IMR-90 (cell line): ENCODE measurements at regions not wholly inside any gene's neighbourhood (a gene's known extent, or its start where the extent isn't known, plus 50 kb on each side); places are given as distances from the start of the nearest gene placed in this dataset.

Source experiments
- ATAC-seq: fragments of 200-7000 bp; cut with Tn5 transposase; 2 replicates; pipeline ENCODE4 v1.9.1; 2020; ENCODE audit warnings: low read depth, mild to moderate bottlenecking, moderate library complexity
- BruUV-seq: library from RNA; stranded (reverse); fragments of 400-500 nt; replicated peaks from 2 replicates; lab custom pipeline; 2021; lab: Mats Ljungman, UMichigan
- CTCF ChIA-PET: fragments of 300-600 bp; formaldehyde crosslinking; extraction: SDS; loops from one replicate; lab custom pipeline; 2021; ENCODE audit warnings: antibody characterized with exemption; lab: Yijun Ruan, JAX
- POLR2A ChIA-PET: fragments of 300-600 bp; sonication (Branson Sonifier 250); formaldehyde crosslinking; loops from one replicate; lab custom pipeline; 2022; ENCODE audit warnings: antibody characterized with exemption; ENCODE audit not compliant: unreplicated experiment; lab: Charles Lee
- DNase-seq: peaks from one replicate; pipeline ENCODE4 v3.0.0; 2013
- H2AFZ ChIP-seq: replicated peaks from 2 replicates; pipeline ENCODE3; 2013; ENCODE audit warnings: low read length, mild to moderate bottlenecking; ENCODE audit not compliant: poor library complexity
- H2AK5ac ChIP-seq: 2 replicates; pipeline ENCODE4 v1.6.1; 2013; ENCODE audit warnings: low read depth, low read length, inconsistent platforms
- H2AK9ac ChIP-seq: replicated peaks from 2 replicates; pipeline ENCODE3; 2013; ENCODE audit warnings: mild to moderate bottlenecking, low read depth, low read length, moderate library complexity; ENCODE audit not compliant: poor library complexity
- H2BK120ac ChIP-seq: 2 replicates; pipeline ENCODE4 v1.6.1; 2013; ENCODE audit warnings: low read depth, low read length, inconsistent platforms
- H2BK15ac ChIP-seq: 3 replicates; pipeline ENCODE4 v1.6.1; 2013; ENCODE audit warnings: low read depth, low read length, inconsistent platforms
- H2BK20ac ChIP-seq: 2 replicates; pipeline ENCODE4 v1.6.1; 2013; ENCODE audit warnings: low read depth, mild to moderate bottlenecking, inconsistent platforms, low read length, moderate library complexity
- H2BK5ac ChIP-seq: 2 replicates; pipeline ENCODE4 v1.6.1; 2013; ENCODE audit warnings: mild to moderate bottlenecking, low read depth, low read length, inconsistent platforms; ENCODE audit not compliant: poor library complexity, severe bottlenecking
- H3K14ac ChIP-seq: replicated peaks from 2 replicates; pipeline ENCODE4 v1.6.1; 2013; ENCODE audit warnings: low read depth, low read length, inconsistent platforms
- H3K18ac ChIP-seq: 2 replicates; pipeline ENCODE4 v1.6.1; 2013; ENCODE audit warnings: low read depth, low read length, control low read depth
- H3K23ac ChIP-seq: 2 replicates; pipeline ENCODE4 v1.6.1; 2013; ENCODE audit warnings: low read depth, low read length, inconsistent platforms
- H3K27ac ChIP-seq: 2 replicates; pipeline ENCODE4 v1.5.1; 2013; ENCODE audit warnings: mild to moderate bottlenecking, control low read depth, low read length; ENCODE audit not compliant: insufficient read depth
- H3K27me3 ChIP-seq: 2 replicates; pipeline ENCODE4 v1.6.1; 2013; ENCODE audit warnings: low read length; ENCODE audit not compliant: control insufficient read depth, insufficient read depth
- H3K36me3 ChIP-seq: 2 replicates; pipeline ENCODE4 v1.6.1; 2013; ENCODE audit warnings: low read length, mixed read lengths; ENCODE audit not compliant: control insufficient read depth, insufficient read depth
- H3K4ac ChIP-seq: 2 replicates; pipeline ENCODE4 v1.6.1; 2013; ENCODE audit warnings: low read depth, low read length, inconsistent platforms
- H3K4me1 ChIP-seq: 2 replicates; pipeline ENCODE4 v1.6.1; 2013; ENCODE audit warnings: low read length, mixed read lengths; ENCODE audit not compliant: control insufficient read depth, insufficient read depth
- H3K4me2 ChIP-seq: 2 replicates; pipeline ENCODE4 v1.6.1; 2013; ENCODE audit warnings: low read depth, mild to moderate bottlenecking, control low read depth, low read length, moderate library complexity
- H3K4me3 ChIP-seq: 2 replicates; pipeline ENCODE4 v1.5.1; 2013; ENCODE audit warnings: low read depth, mild to moderate bottlenecking, control low read depth, low read length, moderate library complexity; ENCODE audit not compliant: insufficient read depth
- H3K56ac ChIP-seq: 2 replicates; pipeline ENCODE4 v1.6.1; 2013; ENCODE audit warnings: low read length, inconsistent platforms; ENCODE audit not compliant: insufficient read depth; ENCODE audit errors: extremely low read depth
- H3K79me1 ChIP-seq, 2 experiments: 2 replicates each; pipeline ENCODE4 v1.6.1; 2013; ENCODE audit warnings: low read length in 2 of 2, inconsistent platforms in 1 of 2, low read depth in 1 of 2
- H3K9ac ChIP-seq: 2 replicates; pipeline ENCODE4 v1.6.1; 2013; ENCODE audit warnings: low read depth, low read length, control low read depth
- H3K9me1 ChIP-seq: 2 replicates; pipeline ENCODE4 v1.6.1; 2013; ENCODE audit warnings: low read length, inconsistent platforms; ENCODE audit not compliant: insufficient read depth
- H3K9me3 ChIP-seq: 2 replicates; pipeline ENCODE4 v1.6.1; 2013; ENCODE audit warnings: low read length; ENCODE audit not compliant: control insufficient read depth, insufficient read depth
- H4K20me1 ChIP-seq: 2 replicates; pipeline ENCODE4 v1.6.1; 2013; ENCODE audit warnings: low read length, inconsistent platforms; ENCODE audit not compliant: insufficient read depth
- H4K5ac ChIP-seq: 2 replicates; pipeline ENCODE4 v1.6.1; 2013; ENCODE audit warnings: mild to moderate bottlenecking, low read depth, low read length, control low read depth
- H4K8ac ChIP-seq, 2 experiments: 2 replicates each; pipeline ENCODE4 v1.6.1; 2013; ENCODE audit warnings: low read depth in 2 of 2, low read length in 2 of 2, control low read depth in 1 of 2, inconsistent platforms in 1 of 2
- H4K91ac ChIP-seq: 2 replicates; pipeline ENCODE4 v1.6.1; 2013; ENCODE audit warnings: low read depth, low read length, inconsistent platforms; ENCODE audit not compliant: insufficient read depth
- CHD1 ChIP-seq: IDR thresholded peaks from 2 replicates; pipeline ENCODE4 v1.6.1; 2012; ENCODE audit warnings: low read depth, low read length, improper control_type of control experiment
- MAFK ChIP-seq: IDR thresholded peaks from 2 replicates; pipeline ENCODE4 v1.6.1; 2012; ENCODE audit warnings: low read depth, low read length, improper control_type of control experiment
- WGBS, 2 experiments: methylation state at CpG; one replicate each; pipeline versions ENCODE4 v1.1.5 to v1.1.7; 2013; ENCODE audit warnings: missing lambda C conversion rate in 2 of 2; ENCODE audit not compliant: insufficient read length in 1 of 2; ENCODE audit errors: extremely low coverage in 2 of 2; 5-methylcytosine and 5-hydroxymethylcytosine counted together
- dilution Hi-C: fragments of 300-500 bp; cut with HindIII; formaldehyde crosslinking; loops from one replicate; pipeline ENCODE4 v1.14.3; 2018; ENCODE audit warnings: low sequenced_read_pairs; ENCODE audit not compliant: unreplicated experiment
- in situ Hi-C: fragments of 300-500 bp; cut with MboI; formaldehyde crosslinking; loops from 3 replicates; pipeline ENCODE4 v1.14.3; 2019; ENCODE audit warnings: low sequenced_read_pairs, inconsistent platforms, mixed read lengths
- intact Hi-C: fragments of 100-400 bp; cut with micrococcal nuclease; formaldehyde crosslinking; loops from 2 replicates; pipeline ENCODE4 v1.10.0; 2022

DNA sequence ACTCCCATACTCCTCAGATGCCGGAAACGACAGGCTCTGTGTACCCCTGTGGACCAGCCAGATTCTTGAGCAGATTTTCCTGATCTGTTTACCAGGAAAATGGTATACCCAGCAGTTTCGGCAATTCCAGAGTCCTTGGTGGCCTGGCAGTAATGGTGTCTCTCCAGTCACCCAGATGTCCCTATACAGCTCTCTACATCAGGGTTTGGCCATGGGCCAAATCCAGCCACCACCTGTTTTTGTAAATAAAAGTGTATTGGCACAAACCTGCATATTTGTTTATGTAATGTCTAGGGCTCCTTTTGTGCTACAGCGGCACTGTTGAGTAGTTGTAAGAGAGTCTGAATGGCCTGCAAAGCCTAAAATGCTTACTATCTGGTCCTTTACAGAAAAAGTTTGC lies 491.3 kb downstream of the RPS24 start:
- H2BK120ac ChIP-seq: no peak overlapping the region
- H4K91ac ChIP-seq: no peak overlapping the region
- H3K4me1 ChIP-seq: peaks cover 5% of the 10 kb centered on the region
- in situ Hi-C loops: no loop called here
- H3K4me3 ChIP-seq: no peak overlapping the region
- ChIA-PET CTCF (no interaction called here), POLR2A (no interaction called here)
- no CpG with 5 or more reads among the region's 4 CpGs for WGBS, 2 experiments
- intact Hi-C loops: no loop called here
- ATAC-seq (no peak), DNase-seq (no peak)
- H3K9me3 ChIP-seq: no peaks in the 10 kb centered on the region
- no peak overlapping the region for H2AK5ac ChIP-seq
- no peaks in the 10 kb centered on the region for H4K20me1 ChIP-seq
- H3K27ac ChIP-seq: no peak overlapping the region
- no peak overlapping the region for H4K5ac ChIP-seq
- H3K14ac ChIP-seq: no peak overlapping the region
- no peak overlapping the region for H3K18ac ChIP-seq
- H3K9me1 ChIP-seq: no peaks in the 10 kb centered on the region; the same call in 1 of the 2 replicates
- no peak overlapping the region for H2BK5ac ChIP-seq
- H3K4ac ChIP-seq: no peak overlapping the region
- no peaks in the 10 kb centered on the region for H3K79me1 ChIP-seq
- dilution Hi-C loops: no loop called here
- H3K36me3 ChIP-seq: no peaks in the 10 kb centered on the region
- no peak overlapping the region for H3K9ac ChIP-seq
- H3K27me3 ChIP-seq: no peaks in the 10 kb centered on the region
- BruUV-seq: no TSS peak
- H2AFZ ChIP-seq: no peak overlapping the region
- no peak for TF ChIP-seq CHD1
- TF ChIP-seq MAFK: no peak
- no peak overlapping the region for H2AK9ac ChIP-seq
- no peak overlapping the region for H2BK20ac ChIP-seq
- H3K23ac ChIP-seq: no peak overlapping the region
- no peak overlapping the region for H2BK15ac ChIP-seq
- H3K56ac ChIP-seq: no peak overlapping the region
- H3K4me2 ChIP-seq: no peak overlapping the region
- H4K8ac ChIP-seq: no peak overlapping the region
